ENCODE measurements at regions not wholly inside any gene's neighbourhood (a gene's known extent, or its start where the extent isn't known, plus 50 kb on each side); places are given as distances from the start of the nearest gene placed in this dataset.

GRCh38 chr13:69485991-69486592 is 621.5 kb upstream of the ATXN8OS start:
- TF ChIP-seq MTA2 (IDR thresholded peaks at IDR 0.05; ENCODE audit: low read depth) (no peak), YY1 (IDR thresholded peaks at IDR 0.05; ENCODE audit: borderline replicate concordance in 1 of 3, control insufficient read depth in 1 of 3, extremely low read depth in 1 of 3, insufficient read depth in 3 of 3, insufficient read length in 1 of 3, insufficient replicate concordance in 2 of 3, low read depth in 1 of 3, low read length in 2 of 3) (no peak), RBBP5 (IDR thresholded peaks at IDR 0.05; ENCODE audit: borderline replicate concordance, insufficient read depth, low read length, poor library complexity, severe bottlenecking) (no peak)
- TF ChIP-seq, protein P1, sequence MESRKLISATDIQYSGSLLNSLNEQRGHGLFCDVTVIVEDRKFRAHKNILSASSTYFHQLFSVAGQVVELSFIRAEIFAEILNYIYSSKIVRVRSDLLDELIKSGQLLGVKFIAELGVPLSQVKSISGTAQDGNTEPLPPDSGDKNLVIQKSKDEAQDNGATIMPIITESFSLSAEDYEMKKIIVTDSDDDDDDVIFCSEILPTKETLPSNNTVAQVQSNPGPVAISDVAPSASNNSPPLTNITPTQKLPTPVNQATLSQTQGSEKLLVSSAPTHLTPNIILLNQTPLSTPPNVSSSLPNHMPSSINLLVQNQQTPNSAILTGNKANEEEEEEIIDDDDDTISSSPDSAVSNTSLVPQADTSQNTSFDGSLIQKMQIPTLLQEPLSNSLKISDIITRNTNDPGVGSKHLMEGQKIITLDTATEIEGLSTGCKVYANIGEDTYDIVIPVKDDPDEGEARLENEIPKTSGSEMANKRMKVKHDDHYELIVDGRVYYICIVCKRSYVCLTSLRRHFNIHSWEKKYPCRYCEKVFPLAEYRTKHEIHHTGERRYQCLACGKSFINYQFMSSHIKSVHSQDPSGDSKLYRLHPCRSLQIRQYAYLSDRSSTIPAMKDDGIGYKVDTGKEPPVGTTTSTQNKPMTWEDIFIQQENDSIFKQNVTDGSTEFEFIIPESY (CRISPR knock-in tag; IDR thresholded peaks at IDR 0.05) = no peak

Data from K562 (cell line).